ENCODE measurements at regions not wholly inside any gene's neighbourhood (a gene's known extent, or its start where the extent isn't known, plus 50 kb on each side); places are given as distances from the start of the nearest gene placed in this dataset.
"Not testable (repeated sequence)": the region's sequence is repeated elsewhere in the genome, so short reads cannot be mapped to it uniquely, and the experiment has no call there.

- ATAC-seq, result peak; percentile 46
- Mint-ChIP-seq H3K27me3 (no peaks in the 10 kb centered on the region), H3K4me3 (no peak overlapping the region), H3K9me3 (peaks cover 0 to 9% of the 10 kb centered on the region in 2 donors), H3K27ac (no peak overlapping the region), H3K4me1 (peaks cover 9% of the 10 kb centered on the region)
- DNase-seq, result no peak
Observed at GRCh38 chr1:185652348-185652747, 81.8 kb upstream of the HMCN1 start.

DNA sequence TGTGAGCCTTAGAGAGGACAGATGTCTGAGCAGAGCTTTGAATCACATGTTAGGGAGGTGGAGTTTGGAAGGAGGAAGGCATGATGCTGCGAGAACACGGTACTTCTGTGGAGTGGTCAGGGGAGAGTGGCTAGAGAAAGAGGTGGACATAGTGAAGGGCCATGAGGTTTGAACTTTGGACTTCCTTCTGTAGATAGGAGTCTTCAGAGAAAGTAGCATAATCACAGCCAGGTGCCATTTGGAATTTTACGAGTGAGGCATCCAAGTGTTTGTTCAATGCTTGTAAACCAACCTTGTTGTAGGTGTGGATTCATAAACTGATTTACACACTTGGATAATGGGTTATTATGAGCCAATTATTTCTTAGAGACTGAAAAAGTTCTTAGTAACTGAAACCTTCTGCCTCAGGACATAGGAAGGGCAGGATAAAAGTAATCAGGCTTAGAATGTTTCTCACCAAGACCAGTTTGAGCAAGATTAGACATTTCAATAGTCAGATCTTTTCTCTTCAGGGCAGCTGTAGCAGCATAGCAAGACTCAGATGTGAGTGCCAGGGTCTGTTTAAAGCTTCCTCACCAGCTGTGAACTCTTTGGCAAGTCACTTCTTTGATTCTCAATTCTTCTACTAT, 83.5 kb upstream of the HMCN1 start:
- Mint-ChIP-seq H3K4me3 (no peak overlapping the region), H3K4me1 (peaks cover 25% of the 10 kb centered on the region), H3K27ac (no peak overlapping the region), H3K9me3 (peaks cover 0 to 9% of the 10 kb centered on the region in 2 donors), H3K27me3 (no peaks in the 10 kb centered on the region)
- DNase-seq (no peak), ATAC-seq (no peak)

GRCh38 chr1:185648858-185649589, 85.2 kb upstream of the HMCN1 start:
- H3K27me3 Mint-ChIP-seq, result no peaks in the 10 kb centered on the region
- ATAC-seq (peak; percentile 27), DNase-seq (no peak)
- peak overlapping the region in 1 of 2 donors; percentile 19 for H3K27ac Mint-ChIP-seq
- peaks cover 42% of the 10 kb centered on the region for H3K4me1 Mint-ChIP-seq
- H3K4me3 Mint-ChIP-seq, result no peak overlapping the region
- H3K9me3 Mint-ChIP-seq, result peaks cover 0 to 9% of the 10 kb centered on the region in 2 donors

DNA sequence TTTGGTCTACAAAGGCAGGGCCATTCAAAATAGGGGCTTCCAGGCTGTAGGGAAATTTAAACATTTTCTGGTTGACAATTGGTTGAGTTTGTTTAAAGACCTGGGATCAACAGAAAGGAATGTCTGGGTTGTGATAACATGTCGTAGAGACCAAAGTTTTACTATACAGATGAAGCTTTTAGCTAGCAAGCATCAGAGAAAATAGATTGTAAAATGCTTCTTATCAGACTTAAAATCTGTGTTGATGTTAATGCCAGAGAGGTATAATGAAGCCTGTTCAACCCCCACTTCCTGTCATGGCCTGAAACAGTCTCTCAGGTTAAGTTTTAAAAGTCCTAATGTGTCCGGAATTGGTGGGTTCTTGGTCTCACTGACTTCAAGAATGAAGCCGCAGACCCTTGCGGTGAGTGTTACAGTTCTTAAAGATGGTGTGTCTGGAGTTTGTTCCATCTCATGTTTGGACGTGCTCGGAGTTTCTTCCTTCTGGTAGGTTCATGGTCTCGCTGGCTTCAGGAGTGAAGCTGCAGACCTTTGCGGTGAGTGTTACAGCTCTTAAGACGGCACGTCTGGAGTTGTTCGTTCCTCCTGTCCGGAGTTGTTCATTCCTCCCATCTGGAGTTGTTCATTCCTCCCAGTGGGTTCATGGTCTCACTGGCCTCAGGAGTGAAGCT, 86.5 kb upstream of the HMCN1 start:
- Mint-ChIP-seq H3K4me1 (peaks cover 42% of the 10 kb centered on the region), H3K27ac (peak overlapping the region in 1 of 2 donors; percentile 74), H3K4me3 (peak overlapping the region in 1 of 2 donors; percentile 56), H3K9me3 (peaks cover 0 to 16% of the 10 kb centered on the region in 2 donors)
- DNase-seq, H3K27me3 Mint-ChIP-seq, ATAC-seq: not testable (repeated sequence)

DNA sequence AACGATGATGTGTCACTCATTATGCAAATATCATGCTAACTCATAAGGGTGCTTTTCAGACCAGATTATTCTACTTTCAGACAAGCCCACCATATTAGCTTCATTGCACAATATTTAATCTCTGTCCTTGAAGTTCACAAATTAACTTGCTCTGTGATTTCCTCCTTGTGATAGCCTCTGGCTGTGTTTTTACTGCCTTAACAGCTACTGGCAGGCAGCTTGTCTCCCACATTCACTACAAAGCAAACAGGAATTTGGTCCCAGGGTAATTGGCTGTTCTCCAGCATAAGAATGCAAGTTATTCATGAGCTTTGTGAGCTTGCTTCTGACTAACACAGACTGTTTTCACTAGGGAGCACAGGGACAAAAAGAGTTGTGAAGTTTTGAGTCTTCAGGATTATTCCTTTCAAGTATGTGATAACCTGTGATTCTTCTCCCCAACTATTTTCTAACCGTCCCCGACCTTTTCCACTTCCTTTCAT, 87.9 kb upstream of the HMCN1 start:
- ATAC-seq, result peak; percentile 53
- H3K27ac Mint-ChIP-seq, result peak overlapping the region in 1 of 2 donors; percentile 91
- peaks cover 0 to 22% of the 10 kb centered on the region in 2 donors for H3K9me3 Mint-ChIP-seq
- no peak for DNase-seq
- H3K27me3 Mint-ChIP-seq, result no peaks in the 10 kb centered on the region
- peak overlapping the region; percentile 23 to 69 for H3K4me3 Mint-ChIP-seq
- peaks cover 42% of the 10 kb centered on the region for H3K4me1 Mint-ChIP-seq

- H3K27me3 Mint-ChIP-seq, result no peaks in the 10 kb centered on the region
- H3K4me3 Mint-ChIP-seq, result peak overlapping the region; percentile 10 to 69
- peaks cover 42% of the 10 kb centered on the region for H3K4me1 Mint-ChIP-seq
- H3K27ac Mint-ChIP-seq, result no peak overlapping the region
- peaks cover 0 to 22% of the 10 kb centered on the region in 2 donors for H3K9me3 Mint-ChIP-seq
- no peak for DNase-seq
- peak; percentile 36 for ATAC-seq
Observed at GRCh38 chr1:185645686-185646085, 88.5 kb upstream of the HMCN1 start.

DNA sequence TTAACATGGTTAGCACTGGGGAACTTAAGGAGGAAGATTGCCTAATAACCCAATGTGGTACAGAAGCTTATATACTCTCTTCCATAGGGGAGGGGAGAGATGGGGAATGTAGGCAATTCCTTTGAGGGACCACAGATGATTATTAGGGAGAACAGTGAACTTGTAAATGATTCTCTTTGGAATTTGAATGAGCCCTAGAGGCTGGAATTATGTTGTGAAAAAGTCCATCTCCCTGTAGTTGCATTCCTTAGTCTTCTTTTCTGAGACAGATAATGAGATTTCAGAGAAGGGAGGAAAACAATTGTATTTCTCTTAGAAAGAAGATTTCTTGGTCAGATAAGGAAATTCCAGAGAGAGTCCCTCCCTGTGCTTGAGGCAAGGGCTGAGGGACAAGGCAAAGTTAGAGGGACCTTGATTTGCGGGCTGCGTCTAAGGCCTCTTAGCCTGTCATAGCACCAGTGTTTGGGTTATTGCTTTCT, 89.0 kb upstream of the HMCN1 start:
- ATAC-seq (no peak), DNase-seq (no peak)
- Mint-ChIP-seq H3K4me1 (peaks cover 42% of the 10 kb centered on the region), H3K9me3 (peaks cover 0 to 22% of the 10 kb centered on the region in 2 donors), H3K27me3 (no peaks in the 10 kb centered on the region), H3K27ac (no peak overlapping the region), H3K4me3 (no peak overlapping the region)

DNA sequence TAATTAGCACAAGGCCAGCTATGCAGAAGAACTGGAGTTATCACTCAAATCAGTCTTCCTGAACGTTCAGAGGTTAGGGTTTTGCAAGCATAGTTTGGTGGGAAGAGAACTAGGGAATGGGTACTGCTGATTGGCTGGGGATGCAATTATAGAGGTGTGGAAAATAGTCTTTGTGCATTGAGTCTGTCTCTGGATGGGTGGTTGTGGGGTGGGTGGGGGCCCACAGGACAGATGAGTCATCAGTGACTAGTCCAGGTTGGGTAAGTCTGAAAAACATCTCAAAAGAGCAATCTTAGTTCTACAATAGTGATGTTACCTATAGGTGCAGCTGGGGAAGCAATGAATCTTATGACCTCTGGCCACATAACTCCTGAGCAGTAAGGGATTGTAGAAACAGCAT, 89.7 kb upstream of the HMCN1 start:
- H3K27me3 Mint-ChIP-seq, result no peaks in the 10 kb centered on the region
- DNase-seq (peak in 1 of 2 donors; percentile 36), ATAC-seq (peak; percentile 92)
- no peak overlapping the region for H3K4me3 Mint-ChIP-seq
- peaks cover 42% of the 10 kb centered on the region for H3K4me1 Mint-ChIP-seq
- H3K27ac Mint-ChIP-seq, result no peak overlapping the region
- peaks cover 0 to 22% of the 10 kb centered on the region in 2 donors for H3K9me3 Mint-ChIP-seq

DNA sequence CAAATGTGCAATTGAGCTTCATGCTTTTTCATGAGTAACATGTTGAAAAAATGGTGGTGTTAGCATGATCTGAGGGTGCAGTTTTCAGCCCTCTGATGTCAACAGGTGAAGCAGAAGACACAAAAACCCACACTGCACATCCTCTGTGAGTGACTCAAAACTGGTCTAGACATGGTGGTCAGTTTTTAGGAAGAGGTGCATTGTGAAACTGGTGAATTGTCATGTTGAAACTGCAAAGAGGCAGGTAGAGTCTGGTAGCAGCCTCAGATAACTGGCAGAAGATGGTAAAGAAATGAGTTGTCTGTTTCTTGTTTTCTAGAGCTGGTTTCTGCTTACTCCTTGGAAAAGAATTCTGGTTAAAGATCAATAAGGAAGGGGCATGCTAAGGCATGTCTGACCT, 97.3 kb upstream of the HMCN1 start:
- H3K4me3 Mint-ChIP-seq, result peak overlapping the region; percentile 44 to 63
- no peaks in the 10 kb centered on the region for H3K27me3 Mint-ChIP-seq
- H3K4me1 Mint-ChIP-seq, result peaks cover 16% of the 10 kb centered on the region
- DNase-seq, result peak; percentile 62 to 83
- ATAC-seq, result peak; percentile 99
- peaks cover 20% of the 10 kb centered on the region in 2 donors for H3K9me3 Mint-ChIP-seq
- peak overlapping the region; percentile 43 to 90 for H3K27ac Mint-ChIP-seq

- ATAC-seq (no peak), DNase-seq (no peak)
- H3K4me1 Mint-ChIP-seq, result peaks cover 16% of the 10 kb centered on the region
- no peaks in the 10 kb centered on the region for H3K27me3 Mint-ChIP-seq
- no peak overlapping the region for H3K4me3 Mint-ChIP-seq
- H3K9me3 Mint-ChIP-seq, result peaks cover 20% of the 10 kb centered on the region in 2 donors
- no peak overlapping the region for H3K27ac Mint-ChIP-seq
Observed at GRCh38 chr1:185634704-185635103, 99.5 kb upstream of the HMCN1 start.

- Mint-ChIP-seq H3K9me3 (peaks cover 9 to 16% of the 10 kb centered on the region in 2 donors), H3K27ac (no peak overlapping the region), H3K4me3 (no peak overlapping the region), H3K4me1 (peaks cover 21% of the 10 kb centered on the region), H3K27me3 (no peaks in the 10 kb centered on the region)
- DNase-seq (no peak), ATAC-seq (no peak)
Observed at GRCh38 chr1:185632659-185633423, 101.3 kb upstream of the HMCN1 start.

- no peak overlapping the region for H3K27ac Mint-ChIP-seq
- peaks cover 14% of the 10 kb centered on the region for H3K4me1 Mint-ChIP-seq
- peaks cover 9 to 12% of the 10 kb centered on the region in 2 donors for H3K9me3 Mint-ChIP-seq
- no peak overlapping the region for H3K4me3 Mint-ChIP-seq
- no peak for DNase-seq
- no peaks in the 10 kb centered on the region for H3K27me3 Mint-ChIP-seq
- ATAC-seq, result no peak
Observed at GRCh38 chr1:185631843-185632242, 102.3 kb upstream of the HMCN1 start.

DNA sequence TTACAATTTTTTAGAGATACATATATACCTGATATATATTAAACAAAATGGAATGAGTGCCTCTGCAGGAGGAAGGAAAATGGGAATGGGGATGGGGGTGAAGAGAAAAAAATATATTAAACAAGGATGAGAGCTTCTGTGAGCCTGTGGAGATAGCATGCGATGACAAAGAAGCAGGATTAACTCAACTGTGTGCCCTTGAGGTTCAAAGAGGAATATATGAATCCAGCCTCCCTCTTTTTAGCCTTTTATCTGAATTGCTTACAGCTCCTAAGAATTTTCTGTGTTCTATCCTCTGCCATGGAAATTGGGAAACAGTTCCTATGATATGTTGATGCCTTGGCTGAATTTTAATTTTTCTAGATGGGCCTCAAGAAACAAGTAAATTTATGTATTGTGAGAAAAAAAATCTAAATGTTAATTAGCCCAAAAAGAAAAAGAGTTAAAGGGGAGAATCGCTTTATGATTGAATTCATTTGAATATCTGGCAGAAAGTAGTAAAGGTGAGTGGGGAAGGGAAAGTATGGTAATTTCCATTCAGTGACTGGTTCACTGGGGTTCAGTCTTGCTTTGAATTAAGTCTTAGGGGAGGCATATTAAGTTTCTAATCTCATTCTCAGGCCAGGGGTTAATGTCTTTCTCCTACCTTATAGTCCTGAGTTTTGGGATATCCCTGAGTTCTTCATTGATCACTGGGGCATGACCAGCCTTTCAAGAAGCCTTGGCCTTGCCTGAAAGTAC, 106.3 kb upstream of the HMCN1 start:
- no peak overlapping the region for H3K27ac Mint-ChIP-seq
- peaks cover 6% of the 10 kb centered on the region for H3K4me1 Mint-ChIP-seq
- no peaks in the 10 kb centered on the region for H3K27me3 Mint-ChIP-seq
- H3K9me3 Mint-ChIP-seq, result peaks cover 0 to 4% of the 10 kb centered on the region in 2 donors
- DNase-seq (no peak), ATAC-seq (no peak)
- H3K4me3 Mint-ChIP-seq, result no peak overlapping the region

DNA sequence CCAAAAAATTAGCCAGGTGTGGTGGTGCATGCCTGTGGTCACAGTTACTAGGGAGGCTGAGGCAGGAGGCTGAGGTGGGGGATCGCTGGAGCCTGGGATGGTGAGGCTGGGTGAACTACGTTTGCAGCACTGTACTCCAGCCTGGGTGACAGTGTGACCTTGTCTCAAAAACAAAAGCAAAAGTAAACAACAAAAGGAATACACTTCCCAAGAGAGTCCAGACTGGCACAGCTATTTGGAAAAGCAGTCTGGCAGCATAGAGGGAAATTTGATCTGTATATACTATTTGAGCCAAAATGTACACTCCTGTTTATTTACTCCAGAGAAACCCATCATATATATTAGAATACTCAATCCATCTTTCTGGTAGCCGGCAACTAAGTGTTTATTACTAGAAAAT, 107.0 kb upstream of the HMCN1 start:
- H3K9me3 Mint-ChIP-seq, result peaks cover 0 to 4% of the 10 kb centered on the region in 2 donors
- no peak for ATAC-seq
- no peaks in the 10 kb centered on the region for H3K27me3 Mint-ChIP-seq
- H3K4me3 Mint-ChIP-seq, result no peak overlapping the region
- peak overlapping the region in 1 of 2 donors; percentile 19 for H3K27ac Mint-ChIP-seq
- DNase-seq, result no peak
- H3K4me1 Mint-ChIP-seq, result peaks cover 6% of the 10 kb centered on the region
